Hypothalamus (tissue), 51 donors: ENCODE measurements at regions not wholly inside any gene's neighbourhood (a gene's known extent, or its start where the extent isn't known, plus 50 kb on each side); places are given as distances from the start of the nearest gene placed in this dataset.
A peak's percentile ranks its signal among the peaks of the same experiment; 100 is the strongest.

Source experiments
- DNase-seq, 51 donors: peaks; one replicate each; lab custom pipeline; 2025; lab: John Stamatoyannopoulos, UW

- no peak for DNase-seq
These were observed 144.6 kb downstream of the LRIG2 start for GRCh38 chr1:113217447-113218208.

DNA sequence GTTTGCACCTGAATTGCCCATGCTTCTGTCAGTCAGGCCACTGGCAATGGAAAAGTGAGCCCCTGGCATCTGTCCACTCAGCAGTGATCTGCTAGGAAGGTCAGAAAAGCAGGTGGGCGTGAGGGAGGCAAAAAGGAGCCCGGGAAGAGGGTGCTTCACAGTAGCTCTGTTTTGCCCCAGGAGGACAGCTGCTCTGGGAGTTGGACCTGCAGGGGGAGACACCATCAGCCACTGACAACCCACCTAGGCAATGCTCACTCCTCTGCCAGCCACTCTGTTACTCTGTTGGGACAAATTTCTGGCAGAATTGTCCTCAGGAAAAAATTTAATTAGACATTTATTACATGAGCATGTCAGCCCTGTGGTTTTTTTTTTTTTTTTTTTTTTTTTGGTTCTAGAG is 146.4 kb downstream of the LRIG2 start:
- no peak for DNase-seq

DNA sequence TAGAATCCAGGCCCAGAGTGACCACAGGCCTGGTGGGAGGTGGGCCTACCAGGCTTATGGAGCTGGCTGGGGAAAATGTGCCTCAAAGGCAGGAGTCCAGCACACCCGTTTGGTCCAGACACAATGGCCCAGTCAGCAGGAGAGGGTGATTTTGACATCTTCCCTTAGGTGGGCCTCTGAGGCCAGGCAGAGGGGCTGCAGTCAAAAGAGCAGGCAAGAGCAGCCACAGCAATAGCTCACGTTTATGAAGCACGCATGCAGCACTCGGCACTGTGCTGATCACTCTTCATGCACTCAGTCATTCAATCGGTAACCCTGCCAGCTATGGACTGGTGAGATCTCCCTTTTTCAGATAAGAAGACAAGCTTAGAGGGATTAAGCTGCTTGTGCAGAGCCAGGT is 146.8 kb downstream of the LRIG2 start:
- DNase-seq = no peak

DNA sequence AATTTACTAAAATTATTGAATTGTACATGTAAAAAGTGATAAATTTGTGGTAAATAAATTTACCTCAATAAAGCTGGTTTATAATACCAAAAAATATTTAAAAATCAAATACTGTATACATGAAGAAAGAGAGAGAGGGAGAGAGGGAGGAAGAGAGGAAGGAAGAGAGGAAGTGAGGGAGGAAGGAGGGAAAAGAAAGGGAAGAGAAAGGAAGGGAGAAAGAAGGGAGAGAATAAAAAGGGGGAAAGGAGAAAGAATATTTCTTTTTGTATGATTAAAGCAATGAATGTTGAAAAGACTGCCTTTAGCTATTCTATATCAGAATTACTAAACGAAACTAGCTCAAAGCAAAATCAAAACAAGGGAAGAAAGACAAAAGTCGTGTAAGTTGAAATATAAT is 150.0 kb downstream of the LRIG2 start:
- no peak for DNase-seq

- DNase-seq = no peak
These were observed 150.5 kb downstream of the LRIG2 start for GRCh38 chr1:113223546-113223945.

- DNase-seq = peak in 7 of 51 donors; percentile 3 to 36 (median 20)
These were observed 153.2 kb downstream of the LRIG2 start for GRCh38 chr1:113226148-113226547.

GRCh38 chr1:113231866-113232265 is 158.4 kb upstream of the MAGI3 start:
- DNase-seq = no peak

- no peak for DNase-seq
These were observed 156.9 kb upstream of the MAGI3 start for GRCh38 chr1:113233441-113233840.

DNA sequence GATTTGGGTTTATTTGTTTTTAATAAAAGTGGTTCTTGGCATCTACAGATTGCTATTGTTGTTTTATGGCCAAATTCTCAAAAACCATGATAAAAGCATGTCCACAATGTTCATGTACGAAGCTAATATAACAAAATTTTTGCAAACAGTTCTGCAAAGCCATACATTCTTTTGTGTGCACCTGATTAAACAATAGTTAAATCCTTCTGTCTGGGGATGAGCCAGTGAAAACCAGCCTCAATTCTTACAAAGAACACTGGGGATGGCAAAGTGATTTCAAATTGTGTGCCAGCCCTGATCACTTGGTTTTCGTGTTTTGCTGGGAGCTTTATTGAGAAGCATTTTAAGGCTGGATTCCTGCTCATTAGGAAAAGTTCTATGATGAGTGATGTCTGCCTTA is 149.1 kb upstream of the MAGI3 start:
- DNase-seq = no peak

DNA sequence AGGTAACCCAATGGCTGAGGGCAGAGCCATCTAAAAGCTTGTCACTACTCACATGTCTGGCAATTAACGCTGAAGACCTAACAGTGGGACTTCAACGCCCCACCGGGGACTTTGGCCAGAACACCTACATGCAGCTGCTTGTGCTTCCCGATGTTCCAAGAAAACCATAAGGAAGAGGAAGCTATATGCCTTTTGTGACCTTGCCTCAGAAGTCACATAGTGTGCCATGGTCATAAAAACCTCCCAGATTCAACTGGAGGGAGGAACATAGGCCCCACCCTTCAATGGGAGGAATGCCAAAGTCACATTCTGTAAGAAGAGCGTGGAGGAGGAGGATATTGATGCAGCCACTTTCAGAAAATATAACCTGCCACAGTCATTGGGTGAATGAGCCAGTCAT is 147.8 kb upstream of the MAGI3 start:
- DNase-seq = no peak

- DNase-seq = peak in 1 of 51 donors; percentile 4
These were observed 146.8 kb upstream of the MAGI3 start for GRCh38 chr1:113243529-113243928.

DNA sequence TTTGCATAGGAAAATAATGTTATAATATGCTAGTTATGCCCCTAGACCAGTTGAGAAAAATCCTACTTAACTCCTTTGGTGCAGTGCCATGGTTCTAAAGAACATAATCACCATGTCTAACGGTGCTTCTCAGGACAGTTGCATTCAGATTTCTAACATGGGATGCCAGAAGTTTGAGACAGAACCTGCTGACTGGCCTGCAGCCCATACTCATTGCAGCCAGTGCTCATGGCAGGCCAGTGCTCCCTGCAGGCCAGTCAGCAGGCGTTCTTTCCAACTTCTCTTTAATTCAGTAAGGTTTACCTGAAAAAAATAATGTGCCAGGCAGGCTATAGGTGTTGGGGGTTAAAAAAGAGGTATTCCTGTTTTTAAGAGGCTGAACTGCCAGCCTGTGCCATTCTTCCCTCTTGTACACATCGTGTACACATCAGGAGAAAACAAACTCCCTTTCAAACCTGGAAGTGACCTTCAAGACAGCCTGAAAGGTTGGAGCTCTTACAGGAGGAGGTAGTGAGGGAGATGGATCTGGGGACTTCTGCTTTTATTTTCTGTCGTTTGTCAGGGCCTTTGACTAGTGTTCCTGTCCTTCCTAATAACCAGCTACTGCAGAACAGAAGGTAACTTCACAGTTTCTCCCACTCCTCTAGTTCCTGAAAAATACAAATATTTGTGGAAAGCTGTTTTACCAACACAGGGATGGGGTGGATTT is 146.0 kb upstream of the MAGI3 start:
- no peak for DNase-seq

DNA sequence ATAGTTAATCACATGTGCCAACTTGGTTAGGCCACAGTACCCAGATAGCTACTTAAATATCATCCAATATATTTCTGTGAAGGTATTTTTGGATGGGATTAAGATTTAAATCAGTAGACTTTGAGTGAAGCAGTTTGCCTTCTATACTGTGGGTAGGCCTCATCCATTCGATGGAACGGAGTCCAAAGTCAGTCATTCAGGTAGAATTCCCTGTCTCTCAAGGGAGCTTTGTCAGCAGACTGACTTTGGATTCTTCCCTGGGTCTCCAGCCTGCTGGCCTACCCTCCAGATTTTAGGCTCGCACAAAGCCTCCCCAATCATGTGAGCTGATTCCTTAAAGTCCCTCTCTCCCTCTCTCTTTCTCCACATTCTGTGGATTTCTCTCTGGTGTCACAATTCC is 145.1 kb upstream of the MAGI3 start:
- no peak for DNase-seq

DNA sequence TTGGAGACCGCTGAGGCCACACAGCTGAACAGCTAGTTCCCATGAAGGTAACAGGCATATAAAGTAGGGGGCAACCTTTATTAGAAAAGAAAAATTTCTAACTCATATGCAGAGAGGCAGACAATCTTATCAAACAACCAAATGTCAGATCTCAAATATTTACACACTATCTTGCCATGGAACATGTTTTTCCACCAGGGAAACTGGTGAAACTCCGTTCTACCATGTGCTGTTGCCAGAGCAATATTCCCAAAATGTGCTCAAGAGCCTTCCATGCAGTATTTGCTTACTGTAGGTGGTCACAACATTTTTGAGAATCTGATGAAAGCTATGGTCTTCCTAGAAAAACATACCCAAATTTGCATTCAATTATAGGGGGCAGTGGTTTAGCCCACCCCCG is 143.4 kb upstream of the MAGI3 start:
- DNase-seq = no peak

GRCh38 chr1:113247355-113247754 is 143.0 kb upstream of the MAGI3 start:
- DNase-seq = no peak

- no peak for DNase-seq
These were observed 142.5 kb upstream of the MAGI3 start for GRCh38 chr1:113247782-113248181.

GRCh38 chr1:113248494-113248893 is 141.8 kb upstream of the MAGI3 start:
- no peak for DNase-seq

- DNase-seq = no peak
These were observed 140.2 kb upstream of the MAGI3 start for GRCh38 chr1:113250161-113250560.

DNA sequence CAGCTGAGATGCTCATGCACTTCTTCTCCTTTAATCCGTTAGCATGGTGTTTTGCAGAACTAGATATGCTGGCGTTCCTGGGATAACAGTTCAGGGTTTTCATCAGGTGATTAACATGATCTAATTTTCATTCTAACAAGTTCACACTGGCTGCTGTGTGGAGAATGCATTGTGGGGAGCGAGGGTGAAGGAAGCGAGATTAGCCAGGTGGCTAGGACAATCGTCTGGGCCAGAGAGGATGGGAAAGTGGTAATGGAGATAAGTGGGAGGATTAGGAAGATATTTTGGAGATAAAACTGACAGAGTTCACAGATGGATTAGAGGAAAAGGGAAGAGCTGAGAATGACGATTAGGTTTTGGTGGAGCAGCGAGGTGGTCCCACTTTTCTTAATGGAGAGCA is 138.1 kb upstream of the MAGI3 start:
- no peak for DNase-seq

DNA sequence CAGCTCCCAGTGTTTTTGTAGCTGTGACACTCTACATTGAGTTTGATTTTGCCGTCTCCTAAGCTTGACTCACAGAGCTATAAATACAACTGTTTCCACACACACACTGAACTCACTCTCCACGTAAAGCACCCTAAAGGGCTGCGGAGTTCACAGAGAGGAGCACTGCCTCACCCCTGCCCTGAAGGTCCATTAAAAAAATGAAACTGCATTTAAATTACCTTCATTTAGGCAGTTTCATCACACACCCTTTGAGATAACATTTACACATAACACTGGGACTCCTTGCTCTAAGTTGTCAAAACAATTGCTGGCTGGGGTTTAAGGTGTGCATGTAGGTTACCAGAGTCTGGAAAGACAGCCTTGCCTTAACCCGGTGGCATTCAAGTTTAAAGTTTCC is 137.1 kb upstream of the MAGI3 start:
- no peak for DNase-seq

DNA sequence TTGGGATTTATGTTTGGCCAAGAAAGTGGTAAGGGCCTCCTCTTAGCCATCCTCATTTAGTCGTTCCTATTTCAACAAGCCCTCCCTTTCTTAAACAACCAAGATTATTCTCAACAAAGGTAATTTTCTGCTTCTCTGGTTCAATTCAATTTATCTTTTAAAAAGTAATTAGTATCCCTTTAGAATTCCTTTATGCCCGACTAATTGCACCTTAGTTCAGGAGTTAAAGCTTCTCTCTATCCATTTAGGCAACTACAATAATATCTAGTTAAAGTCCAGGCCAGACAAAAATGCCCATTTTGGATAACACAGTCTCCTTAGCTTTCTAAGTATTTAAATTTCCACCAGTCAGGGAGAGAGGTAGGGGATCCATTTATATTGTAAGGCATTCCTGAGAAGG is 136.7 kb upstream of the MAGI3 start:
- DNase-seq = no peak

DNA sequence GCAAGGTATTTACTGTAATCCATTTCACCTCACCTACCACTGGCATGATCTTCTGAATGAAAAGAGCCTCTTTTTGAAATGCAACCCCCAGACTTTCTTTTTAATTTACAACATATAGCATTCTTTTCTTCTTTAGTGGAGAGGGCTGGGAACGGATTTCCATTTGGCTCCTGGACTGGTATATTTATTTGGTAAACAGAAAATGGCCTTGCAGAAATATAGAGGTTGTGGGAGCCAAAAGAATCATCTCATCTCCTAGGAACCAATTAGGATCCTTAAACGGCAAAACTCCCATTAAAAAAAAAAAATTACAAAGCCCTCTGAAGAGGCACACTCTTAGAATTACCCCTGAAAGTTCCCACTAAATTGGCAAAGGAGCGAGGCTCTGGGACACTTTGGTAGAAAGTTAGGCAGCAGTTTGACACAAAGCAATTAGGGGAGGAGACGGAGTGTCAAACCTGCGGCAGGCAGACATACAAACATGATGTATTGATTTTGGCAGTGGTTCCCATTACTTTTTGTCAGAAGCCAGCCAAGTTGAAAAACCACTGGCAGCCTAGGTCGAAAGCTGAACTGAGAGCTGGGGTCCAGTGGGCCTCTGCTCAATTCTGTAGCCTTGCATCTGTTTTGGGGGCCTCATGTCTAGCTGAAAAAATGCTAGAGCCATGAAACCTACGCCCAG is 135.1 kb upstream of the MAGI3 start:
- DNase-seq = no peak
